ENCODE measurements at regions not wholly inside any gene's neighbourhood (a gene's known extent, or its start where the extent isn't known, plus 50 kb on each side); places are given as distances from the start of the nearest gene placed in this dataset.

DNA sequence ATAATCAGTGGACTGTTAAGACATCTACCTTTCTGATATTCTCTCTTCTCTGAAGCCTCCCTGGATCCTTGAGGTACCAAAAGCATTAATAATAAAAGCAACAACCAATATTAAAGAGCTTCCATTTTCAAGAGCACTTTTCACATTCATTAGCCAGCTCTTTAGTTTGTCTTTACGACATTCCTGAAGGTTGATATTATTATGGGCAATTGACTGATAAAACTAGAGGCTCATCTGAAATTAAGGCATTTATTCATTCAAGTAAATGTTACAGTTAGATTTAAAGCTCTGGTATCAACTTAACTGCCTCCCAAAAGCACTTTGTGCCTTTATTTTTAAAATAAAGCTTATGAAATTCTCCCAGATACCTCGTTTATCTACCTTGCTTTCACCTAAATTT, 199.6 kb downstream of the PLK2 start:
- Mint-ChIP-seq H3K4me3 (no peak overlapping the region), H3K36me3 (ENCODE audit: low read depth) (no peaks in the 10 kb centered on the region), H3K27me3 (ENCODE audit: low read depth) (no peaks in the 10 kb centered on the region), H3K9me3 (no peaks in the 10 kb centered on the region), H3K4me1 (no peaks in the 10 kb centered on the region), H3K27ac (ENCODE audit: unreplicated experiment) (no peak overlapping the region)
- TF ChIP-seq CTCF (conservative IDR thresholded peaks at IDR 0.05) = no peak
- DNase-seq (ENCODE audit: low read depth, low spot score) = no peak

- H3K27ac Mint-ChIP-seq (ENCODE audit: unreplicated experiment) = no peak overlapping the region
Observed at GRCh38 chr5:58259685-58260152, 200.2 kb downstream of the PLK2 start.

DNA sequence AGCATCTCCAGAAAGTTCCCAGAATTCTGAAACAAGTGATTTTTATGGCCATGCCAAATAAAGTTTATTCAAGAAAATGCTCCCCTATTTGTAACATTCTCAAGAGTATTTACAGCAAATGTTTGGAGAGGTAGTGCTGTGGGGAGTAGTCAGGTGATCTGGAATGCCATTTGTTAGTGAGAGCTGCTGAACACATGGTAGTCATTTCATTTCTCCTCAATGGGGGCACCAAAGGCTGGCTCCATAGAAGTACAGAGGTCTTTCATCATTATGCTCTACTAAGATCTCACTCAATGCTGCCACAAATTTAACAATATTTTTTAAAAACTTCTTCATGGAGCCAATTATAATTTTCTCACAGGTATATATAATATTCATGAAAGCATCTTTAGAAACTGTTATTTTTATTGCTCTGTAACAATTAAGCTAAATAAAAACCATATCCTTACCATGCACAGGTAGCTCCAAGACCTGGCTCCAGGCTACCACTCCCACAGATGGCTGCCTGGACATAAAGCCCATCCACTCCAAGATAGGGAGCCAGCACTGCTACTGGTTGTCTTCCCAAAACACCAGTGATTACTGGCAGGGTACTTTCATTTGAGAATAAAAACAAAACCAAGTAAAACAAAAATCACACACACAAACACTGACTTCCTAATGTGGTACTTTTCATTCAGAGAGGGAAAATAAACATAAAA, 200.8 kb downstream of the PLK2 start:
- Mint-ChIP-seq H3K4me3 (no peak overlapping the region), H3K9me3 (peaks cover 1% of the 10 kb centered on the region), H3K4me1 (no peaks in the 10 kb centered on the region), H3K36me3 (ENCODE audit: low read depth) (no peaks in the 10 kb centered on the region), H3K27me3 (ENCODE audit: low read depth) (no peaks in the 10 kb centered on the region), H3K27ac (ENCODE audit: unreplicated experiment) (no peak overlapping the region)
- no peak for DNase-seq (ENCODE audit: low read depth, low spot score)
- TF ChIP-seq CTCF (conservative IDR thresholded peaks at IDR 0.05) = no peak

More at GRCh38 chr5:58259685-58260152, 200.2 kb downstream of the PLK2 start:
- DNase-seq (ENCODE audit: low read depth, low spot score) = no peak
- TF ChIP-seq CTCF (conservative IDR thresholded peaks at IDR 0.05) = no peak
- no peaks in the 10 kb centered on the region for H3K36me3 Mint-ChIP-seq (ENCODE audit: low read depth)
- H3K4me3 Mint-ChIP-seq = no peak overlapping the region
- no peaks in the 10 kb centered on the region for H3K9me3 Mint-ChIP-seq
- H3K27me3 Mint-ChIP-seq (ENCODE audit: low read depth) = no peaks in the 10 kb centered on the region
- no peaks in the 10 kb centered on the region for H3K4me1 Mint-ChIP-seq

DNA sequence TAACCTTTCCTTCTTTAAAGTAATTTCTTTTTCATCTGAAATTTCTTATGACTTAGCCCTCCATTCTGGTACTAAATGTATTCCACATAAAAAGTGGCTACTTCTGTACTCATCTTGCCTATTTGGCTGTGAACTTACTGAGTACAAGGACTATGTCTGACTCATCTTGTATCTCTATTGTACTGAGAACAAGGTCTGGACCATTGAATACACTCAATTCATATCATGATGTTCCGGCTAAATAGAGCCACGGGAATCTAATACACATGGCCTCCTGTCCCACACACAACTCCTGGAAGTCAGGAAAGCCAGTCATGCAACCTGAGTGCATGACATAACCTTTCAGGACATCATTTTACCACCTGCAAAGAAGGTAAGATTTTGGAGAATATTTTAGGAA, 203.9 kb downstream of the PLK2 start:
- H3K9me3 Mint-ChIP-seq = peaks cover 6% of the 10 kb centered on the region
- no peak for TF ChIP-seq CTCF (conservative IDR thresholded peaks at IDR 0.05)
- no peaks in the 10 kb centered on the region for H3K36me3 Mint-ChIP-seq (ENCODE audit: low read depth)
- no peak overlapping the region for H3K27ac Mint-ChIP-seq (ENCODE audit: unreplicated experiment)
- no peak for DNase-seq (ENCODE audit: low read depth, low spot score)
- H3K4me1 Mint-ChIP-seq = no peaks in the 10 kb centered on the region
- H3K27me3 Mint-ChIP-seq (ENCODE audit: low read depth) = no peaks in the 10 kb centered on the region
- H3K4me3 Mint-ChIP-seq = no peak overlapping the region

- no peak for TF ChIP-seq CTCF (conservative IDR thresholded peaks at IDR 0.05)
- Mint-ChIP-seq H3K4me1 (no peaks in the 10 kb centered on the region), H3K36me3 (ENCODE audit: low read depth) (no peaks in the 10 kb centered on the region), H3K27ac (ENCODE audit: unreplicated experiment) (no peak overlapping the region), H3K9me3 (peaks cover 6% of the 10 kb centered on the region), H3K27me3 (ENCODE audit: low read depth) (no peaks in the 10 kb centered on the region), H3K4me3 (no peak overlapping the region)
- no peak for DNase-seq (ENCODE audit: low read depth, low spot score)
Observed at GRCh38 chr5:58255386-58255785, 204.5 kb downstream of the PLK2 start.
